Ishikawa (cell line): ENCODE measurements at regions not wholly inside any gene's neighbourhood (a gene's known extent, or its start where the extent isn't known, plus 50 kb on each side); places are given as distances from the start of the nearest gene placed in this dataset.

Source experiments
- CEBPB ChIP-seq: IDR thresholded peaks from 2 replicates; pipeline ENCODE4 v1.6.1; 2012
- CREB1 ChIP-seq: IDR thresholded peaks from 2 replicates; pipeline ENCODE4 v1.6.1; 2012; ENCODE audit warnings: low read depth
- EGR1 ChIP-seq: IDR thresholded peaks from 2 replicates; pipeline ENCODE4 v1.6.1; 2012
- EP300 ChIP-seq: IDR thresholded peaks from 2 replicates; pipeline ENCODE4 v1.6.1; 2012; ENCODE audit warnings: borderline replicate concordance
- FOXM1 ChIP-seq: IDR thresholded peaks from 2 replicates; pipeline ENCODE4 v1.6.1; 2012; ENCODE audit warnings: low read depth, borderline replicate concordance
- NFIC ChIP-seq: IDR thresholded peaks from 2 replicates; pipeline ENCODE4 v1.6.1; 2012
- RAD21 ChIP-seq: IDR thresholded peaks from 2 replicates; pipeline ENCODE4 v1.6.1; 2012; ENCODE audit warnings: low read depth
- REST ChIP-seq: IDR thresholded peaks from 2 replicates; pipeline ENCODE4 v1.6.1; 2012; ENCODE audit warnings: low read depth, mild to moderate bottlenecking
- TAF1 ChIP-seq: IDR thresholded peaks from 2 replicates; pipeline ENCODE4 v1.6.1; 2012; ENCODE audit warnings: low read depth, mild to moderate bottlenecking
- TCF12 ChIP-seq: IDR thresholded peaks from 2 replicates; pipeline ENCODE4 v1.6.1; 2012; ENCODE audit warnings: low read depth
- TEAD4 ChIP-seq: IDR thresholded peaks from 2 replicates; pipeline ENCODE4 v1.6.1; 2012
- USF1 ChIP-seq: IDR thresholded peaks from 2 replicates; pipeline ENCODE4 v1.6.1; 2012
- YY1 ChIP-seq: IDR thresholded peaks from 2 replicates; pipeline ENCODE4 v1.6.1; 2012; ENCODE audit warnings: low read depth
- ZBTB7A ChIP-seq: IDR thresholded peaks from 2 replicates; pipeline ENCODE4 v1.6.1; 2012; ENCODE audit warnings: low read depth
- TF ChIP-seq, protein P1 (sequence below): IDR thresholded peaks from 2 replicates; pipeline ENCODE4 v1.6.1; 2012

- TF ChIP-seq NFIC (peak; percentile 4; the same call in 1 of the 2 replicates), EGR1 (peak; percentile 25; the same call in 1 of the 2 replicates), YY1 (0 out of 2 replicates have a peak, but pooled peaks have one; percentile 18), EP300 (no peak)
These were observed 125.7 kb upstream of the DDHD1 start for GRCh38 chr14:53278602-53279506.

GRCh38 chr14:53273671-53274072 lies 120.5 kb upstream of the DDHD1 start:
- TF ChIP-seq EGR1 (no peak), REST (no peak), TAF1 (no peak), CEBPB (no peak), TCF12 (no peak), USF1 (no peak), RAD21 (no peak), NFIC (no peak), ZBTB7A (no peak), TEAD4 (no peak), CREB1 (no peak), EP300 (no peak), FOXM1 (no peak), YY1 (no peak)
- TF ChIP-seq, protein P1, sequence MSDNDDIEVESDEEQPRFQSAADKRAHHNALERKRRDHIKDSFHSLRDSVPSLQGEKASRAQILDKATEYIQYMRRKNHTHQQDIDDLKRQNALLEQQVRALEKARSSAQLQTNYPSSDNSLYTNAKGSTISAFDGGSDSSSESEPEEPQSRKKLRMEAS: no peak

DNA sequence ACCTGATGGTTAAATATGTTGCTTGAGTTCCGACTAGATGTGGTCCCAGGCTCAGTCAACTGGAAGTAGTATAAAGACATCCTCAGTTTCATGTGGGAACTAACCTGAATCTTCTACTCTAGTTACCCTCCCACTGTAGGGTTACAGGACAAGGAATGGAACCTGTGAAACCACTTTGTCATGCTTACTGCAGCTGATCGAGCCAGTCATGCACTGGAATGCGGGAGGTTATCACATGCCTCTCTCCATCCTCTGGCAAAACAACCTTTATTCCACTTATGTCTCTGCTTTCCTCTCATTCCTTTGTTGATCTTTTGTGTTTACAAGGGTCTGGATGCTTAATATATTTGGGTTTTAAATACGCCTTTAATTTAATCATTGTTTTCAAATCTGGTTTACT lies 111.9 kb upstream of the DDHD1 start:
- no peak for TF ChIP-seq YY1
- no peak for TF ChIP-seq CREB1
- TF ChIP-seq, protein P1: no peak
- TF ChIP-seq TAF1: no peak
- no peak for TF ChIP-seq REST
- TF ChIP-seq USF1: no peak
- no peak for TF ChIP-seq ZBTB7A
- no peak for TF ChIP-seq RAD21
- TF ChIP-seq EP300: no peak
- TF ChIP-seq NFIC: no peak
- TF ChIP-seq TEAD4: no peak
- no peak for TF ChIP-seq CEBPB
- no peak for TF ChIP-seq FOXM1
- no peak for TF ChIP-seq EGR1
- no peak for TF ChIP-seq TCF12

DNA sequence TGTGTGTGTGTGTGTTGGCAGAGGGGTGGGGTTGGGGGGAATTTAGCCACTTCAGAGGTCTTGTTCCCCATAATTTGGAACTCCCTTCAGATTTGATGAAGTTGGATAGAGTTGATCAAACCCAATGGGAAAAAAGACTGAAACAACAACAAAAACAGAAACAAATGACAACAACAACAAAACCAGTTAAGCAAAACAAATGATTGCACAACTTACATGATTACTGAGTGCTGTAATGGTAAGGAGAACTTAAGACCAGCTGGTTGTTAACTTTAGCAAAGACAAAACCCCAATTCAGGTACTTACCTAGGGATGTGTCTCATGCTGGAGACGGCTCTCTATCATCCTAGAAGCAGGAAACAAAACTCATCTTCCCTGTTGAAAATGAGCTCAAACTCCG lies 107.8 kb upstream of the DDHD1 start:
- TF ChIP-seq RAD21 (no peak), NFIC (no peak), TCF12 (no peak), EP300 (no peak), YY1 (no peak), CEBPB (no peak), ZBTB7A (no peak), USF1 (no peak), TAF1 (no peak), REST (no peak), EGR1 (no peak), FOXM1 (no peak), TEAD4 (no peak), CREB1 (no peak)
- TF ChIP-seq, protein P1: no peak
